WTC11 (cell line): ENCODE measurements at regions not wholly inside any gene's neighbourhood (a gene's known extent, or its start where the extent isn't known, plus 50 kb on each side); places are given as distances from the start of the nearest gene placed in this dataset.

Source experiments
- ATAC-seq: fragments of 200-7000 bp; cut with Tn5 transposase; 2 replicates; pipeline ENCODE4 v1.10.0; 2021; ENCODE audit warnings: mild to moderate bottlenecking, moderate library complexity
- CTCF ChIA-PET: fragments of 300-600 bp; sonication (Branson Sonifier 250); formaldehyde crosslinking; loops from one replicate; lab custom pipeline; 2021; ENCODE audit warnings: antibody characterized with exemption; lab: Charles Lee
- POLR2A ChIA-PET: fragments of 350-600 bp; sonication (Branson Sonifier 250); formaldehyde crosslinking; loops from one replicate; lab custom pipeline; 2021; ENCODE audit warnings: antibody characterized with exemption; lab: Charles Lee
- DNase-seq: peaks from one replicate; pipeline ENCODE4 v3.0.0; 2021; ENCODE audit warnings: low spot score
- H3K27ac Mint-ChIP-seq: 2 replicates; pipeline ENCODE4 v1.8.0; 2021; ENCODE audit warnings: mixed read lengths
- H3K27me3 Mint-ChIP-seq: 2 replicates; pipeline ENCODE4 v1.8.0; 2021; ENCODE audit warnings: low read depth, mild to moderate bottlenecking, moderate library complexity, mixed read lengths
- H3K36me3 Mint-ChIP-seq: 2 replicates; pipeline ENCODE4 v1.8.0; 2021; ENCODE audit warnings: mixed read lengths
- H3K4me1 Mint-ChIP-seq: 2 replicates; pipeline ENCODE4 v1.8.0; 2022; ENCODE audit warnings: mixed read lengths
- H3K4me3 Mint-ChIP-seq: 2 replicates; pipeline ENCODE4 v1.8.0; 2021; ENCODE audit warnings: mild to moderate bottlenecking, moderate library complexity, mixed read lengths
- H3K9me3 Mint-ChIP-seq: 2 replicates; pipeline ENCODE4 v1.8.0; 2021; ENCODE audit warnings: mixed read lengths
- AFF4 ChIP-seq: sonication (generic); formaldehyde crosslinking; IDR thresholded peaks from 2 replicates; pipeline ENCODE4 v1.8.1; 2023; ENCODE audit warnings: mild to moderate bottlenecking, missing genetic modification reagents, borderline replicate concordance
- CBFB ChIP-seq: sonication (generic); formaldehyde crosslinking; IDR thresholded peaks from 2 replicates; pipeline ENCODE4 v1.8.1; 2022; ENCODE audit warnings: mild to moderate bottlenecking, low read depth, missing genetic modification reagents
- CDX4 ChIP-seq: fragments of 250-450 bp; sonication (Bioruptor Pico); IDR thresholded peaks from 2 replicates; pipeline ENCODE4 v1.9.0; 2021; ENCODE audit warnings: moderate library complexity, mild to moderate bottlenecking, inconsistent platforms, borderline replicate concordance
- E2F4 ChIP-seq: sonication (generic); formaldehyde crosslinking; IDR thresholded peaks from 2 replicates; pipeline ENCODE4 v1.8.1; 2022; ENCODE audit warnings: low read depth, mild to moderate bottlenecking, moderate library complexity, missing genetic modification reagents, borderline replicate concordance
- E2F5 ChIP-seq: sonication (generic); formaldehyde crosslinking; IDR thresholded peaks from 2 replicates; pipeline ENCODE4 v1.8.1; 2022; ENCODE audit warnings: mild to moderate bottlenecking, moderate library complexity, missing genetic modification reagents
- ERG ChIP-seq: fragments of 250-450 bp; sonication (Bioruptor Pico); IDR thresholded peaks from 2 replicates; pipeline ENCODE4 v1.8.0; 2021; ENCODE audit warnings: mild to moderate bottlenecking
- FOXK1 ChIP-seq: sonication (generic); formaldehyde crosslinking; IDR thresholded peaks from 2 replicates; pipeline ENCODE4 v1.8.0; 2022; ENCODE audit warnings: mild to moderate bottlenecking, moderate library complexity, missing genetic modification reagents
- GABPB1 ChIP-seq: sonication (generic); formaldehyde crosslinking; IDR thresholded peaks from 2 replicates; pipeline ENCODE4 v1.8.1; 2023; ENCODE audit warnings: mild to moderate bottlenecking, missing genetic modification reagents
- MXD4 ChIP-seq: fragments of 250-450 bp; sonication (Bioruptor Pico); IDR thresholded peaks from 2 replicates; pipeline ENCODE4 v1.8.0; 2021; ENCODE audit warnings: mild to moderate bottlenecking, moderate library complexity, borderline replicate concordance
- NFATC4 ChIP-seq: fragments of 250-450 bp; sonication (Bioruptor Pico); IDR thresholded peaks from 2 replicates; pipeline ENCODE4 v1.9.0; 2021; ENCODE audit warnings: mild to moderate bottlenecking
- NR1H2 ChIP-seq: sonication (generic); formaldehyde crosslinking; IDR thresholded peaks from 2 replicates; pipeline ENCODE4 v1.9.0; 2021; ENCODE audit warnings: mild to moderate bottlenecking, moderate library complexity, missing genetic modification reagents
- PRDM15 ChIP-seq: sonication (generic); formaldehyde crosslinking; IDR thresholded peaks from 2 replicates; pipeline ENCODE4 v1.8.0; 2022; ENCODE audit warnings: missing genetic modification reagents
- SMAD3 ChIP-seq: sonication (generic); formaldehyde crosslinking; IDR thresholded peaks from 2 replicates; pipeline ENCODE4 v1.8.0; 2022; ENCODE audit warnings: missing genetic modification reagents, mild to moderate bottlenecking, borderline replicate concordance
- SOX15 ChIP-seq: fragments of 250-450 bp; sonication (Bioruptor Pico); IDR thresholded peaks from 2 replicates; pipeline ENCODE4 v1.9.0; 2021; ENCODE audit warnings: mild to moderate bottlenecking
- SP1 ChIP-seq: sonication (generic); formaldehyde crosslinking; conservative IDR thresholded peaks from 2 replicates; pipeline ENCODE4 v1.8.1; 2022; ENCODE audit warnings: missing genetic modification reagents
- TCF7 ChIP-seq: sonication (generic); formaldehyde crosslinking; IDR thresholded peaks from 2 replicates; pipeline ENCODE4 v1.8.0; 2022; ENCODE audit warnings: mild to moderate bottlenecking, low read depth, missing genetic modification reagents, moderate library complexity
- TEAD4 ChIP-seq: sonication (generic); formaldehyde crosslinking; IDR thresholded peaks from 2 replicates; pipeline ENCODE4 v1.8.0; 2022; ENCODE audit warnings: mild to moderate bottlenecking, missing genetic modification reagents
- ZNF219 ChIP-seq: sonication (generic); formaldehyde crosslinking; IDR thresholded peaks from 2 replicates; pipeline ENCODE4 v1.8.0; 2023; ENCODE audit warnings: missing genetic modification reagents, mild to moderate bottlenecking, borderline replicate concordance
- ZNF281 ChIP-seq: sonication (generic); formaldehyde crosslinking; IDR thresholded peaks from 2 replicates; pipeline ENCODE4 v1.8.0; 2023; ENCODE audit warnings: mild to moderate bottlenecking, missing genetic modification reagents
- ZNF671 ChIP-seq: fragments of 250-450 bp; sonication (Bioruptor Pico); IDR thresholded peaks from 2 replicates; pipeline ENCODE4 v1.8.0; 2021; ENCODE audit warnings: mild to moderate bottlenecking

GRCh38 chr20:60490217-60491050 is 532.2 kb downstream of the CDH26 start:
- POLR2A ChIA-PET: no interaction called here
- CTCF ChIA-PET: no interaction called here
- Mint-ChIP-seq H3K4me1 (peaks cover 27% of the 10 kb centered on the region), H3K27me3 (peaks cover 20% of the 10 kb centered on the region), H3K36me3 (peaks cover 4% of the 10 kb centered on the region), H3K4me3 (no peak overlapping the region), H3K27ac (no peak overlapping the region), H3K9me3 (peaks cover 12% of the 10 kb centered on the region; the same call in 1 of the 2 replicates)
- ATAC-seq (no peak), DNase-seq (no peak)
- TF ChIP-seq ZNF219 (no peak), TEAD4 (CRISPR knock-in tag) (no peak), ZNF671 (CRISPR knock-in tag) (no peak), SP1 (CRISPR knock-in tag) (no peak), ERG (CRISPR knock-in tag) (no peak), CDX4 (CRISPR knock-in tag) (no peak), ZNF281 (CRISPR knock-in tag) (no peak), CBFB (no peak), AFF4 (no peak), MXD4 (CRISPR knock-in tag) (no peak), GABPB1 (no peak), SOX15 (CRISPR knock-in tag) (no peak), E2F4 (CRISPR knock-in tag) (no peak), SMAD3 (CRISPR knock-in tag) (no peak), FOXK1 (CRISPR knock-in tag) (no peak), E2F5 (no peak), PRDM15 (CRISPR knock-in tag) (no peak), TCF7 (CRISPR knock-in tag) (no peak), NFATC4 (CRISPR knock-in tag) (no peak), NR1H2 (CRISPR knock-in tag) (no peak)
